ENCODE measurements at regions not wholly inside any gene's neighbourhood (a gene's known extent, or its start where the extent isn't known, plus 50 kb on each side); places are given as distances from the start of the nearest gene placed in this dataset.

DNA sequence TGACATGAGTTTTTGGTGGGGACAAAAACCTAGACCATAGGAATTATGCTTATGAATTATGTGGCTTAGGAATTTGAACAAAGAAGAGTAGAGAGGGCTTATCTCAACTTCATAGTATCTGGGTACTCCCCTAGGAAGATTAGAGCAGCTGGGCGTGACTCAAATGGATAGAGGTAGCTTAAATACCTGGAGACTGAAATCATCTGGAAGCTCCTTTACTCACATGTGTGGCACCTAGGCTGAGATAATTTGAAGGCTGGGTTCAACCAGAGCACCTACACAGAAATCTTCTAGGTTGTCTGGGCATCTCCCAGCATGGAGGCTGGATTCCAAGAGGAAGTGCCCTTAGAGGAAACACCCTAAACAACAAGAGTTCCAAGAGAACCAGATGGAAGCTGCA lies 393.9 kb downstream of the ADAMTS20 start:
- H3K23ac ChIP-seq (ENCODE audit: low read length) = no peak overlapping the region
- DNase-seq = peak; percentile 67 to 68
- H2AK5ac ChIP-seq (ENCODE audit: low read length) = no peak overlapping the region
- H3K4ac ChIP-seq (ENCODE audit: low read depth, low read length) = no peak overlapping the region
- H3K4me3 ChIP-seq (ENCODE audit: low read depth, low read length) = no peak overlapping the region
- no peak overlapping the region for H2AFZ ChIP-seq (ENCODE audit: insufficient read depth, low read length, poor library complexity)
- H2BK12ac ChIP-seq (ENCODE audit: low read length) = no peak overlapping the region
- H3K9me3 ChIP-seq (ENCODE audit: insufficient read depth, low read depth, low read length) = no peaks in the 10 kb centered on the region
- H2BK120ac ChIP-seq (ENCODE audit: insufficient read depth, low read length, poor library complexity) = no peak overlapping the region
- H2BK5ac ChIP-seq (ENCODE audit: low read depth, low read length, poor library complexity) = no peak overlapping the region
- no peaks in the 10 kb centered on the region for H3K36me3 ChIP-seq (ENCODE audit: control insufficient read depth in 1 of 2, insufficient read depth in 2 of 2, low read length in 2 of 2)
- H3K27ac ChIP-seq (ENCODE audit: low read depth, low read length) = no peak overlapping the region
- no peak overlapping the region for H3K9ac ChIP-seq (ENCODE audit: low read length)
- H3K4me2 ChIP-seq (ENCODE audit: low read length) = no peak overlapping the region
- H3K18ac ChIP-seq (ENCODE audit: low read length) = no peak overlapping the region
- no peaks in the 10 kb centered on the region for H3K4me1 ChIP-seq (ENCODE audit: control insufficient read depth in 1 of 2, insufficient read depth in 2 of 2, low read length in 2 of 2)
- no peaks in the 10 kb centered on the region for H3K79me1 ChIP-seq (ENCODE audit: low read length)
- H3K14ac ChIP-seq (ENCODE audit: low read length) = no peak overlapping the region
- WGBS (ENCODE audit: extremely low coverage, insufficient coverage, insufficient read length) = no CpG with 5 or more reads among the region's 1 CpG
- H4K12ac ChIP-seq (ENCODE audit: low read depth, low read length) = no peak overlapping the region
- no peak overlapping the region for H4K91ac ChIP-seq (ENCODE audit: low read depth, low read length)
- H3K79me2 ChIP-seq (ENCODE audit: control insufficient read depth, insufficient read depth, low read length, poor library complexity) = no peaks in the 10 kb centered on the region
- no peak overlapping the region for H4K8ac ChIP-seq (ENCODE audit: low read depth, low read length)
- no peaks in the 10 kb centered on the region for H3K27me3 ChIP-seq (ENCODE audit: insufficient read depth, low read length)

DNA sequence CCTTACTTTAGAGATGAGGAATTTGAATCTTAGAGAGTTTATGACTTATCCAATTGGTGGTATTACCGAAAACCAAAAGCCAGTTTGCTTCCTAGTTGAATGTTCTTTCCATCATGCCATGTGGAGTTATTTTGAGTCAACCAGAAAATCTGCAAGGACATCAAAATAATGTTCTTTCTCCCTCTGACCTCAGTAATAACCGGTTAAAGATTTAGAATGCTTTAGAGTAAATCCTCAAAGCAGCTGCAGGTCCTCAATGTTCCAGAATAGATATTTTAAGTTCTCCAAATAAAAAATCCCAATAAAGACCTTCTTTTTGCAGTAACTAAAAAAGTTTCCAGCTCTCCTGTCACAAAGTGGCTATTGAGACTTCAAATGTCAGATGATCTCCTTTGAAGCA lies 396.6 kb downstream of the ADAMTS20 start:
- WGBS (ENCODE audit: extremely low coverage, insufficient coverage, insufficient read length) = no CpG with 5 or more reads among the region's 2 CpGs
- no peak overlapping the region for H3K27ac ChIP-seq (ENCODE audit: low read depth, low read length)
- no peak overlapping the region for H3K9ac ChIP-seq (ENCODE audit: low read length)

GRCh38 chr12:43154498-43155045 lies 397.4 kb downstream of the ADAMTS20 start:
- no peak for DNase-seq
- Histone ChIP-seq H2AFZ (ENCODE audit: insufficient read depth, low read length, poor library complexity) (no peak overlapping the region), H4K12ac (ENCODE audit: low read depth, low read length) (no peak overlapping the region), H3K27me3 (ENCODE audit: insufficient read depth, low read length) (no peaks in the 10 kb centered on the region), H3K79me1 (ENCODE audit: low read length) (no peaks in the 10 kb centered on the region), H2BK12ac (ENCODE audit: low read length) (no peak overlapping the region), H3K4me2 (ENCODE audit: low read length) (no peak overlapping the region), H3K18ac (ENCODE audit: low read length) (no peak overlapping the region), H3K9me3 (ENCODE audit: insufficient read depth, low read depth, low read length) (no peaks in the 10 kb centered on the region), H2AK5ac (ENCODE audit: low read length) (no peak overlapping the region), H2BK5ac (ENCODE audit: low read depth, low read length, poor library complexity) (no peak overlapping the region), H4K8ac (ENCODE audit: low read depth, low read length) (no peak overlapping the region), H3K14ac (ENCODE audit: low read length) (no peak overlapping the region), H3K4me3 (ENCODE audit: low read depth, low read length) (no peak overlapping the region), H4K91ac (ENCODE audit: low read depth, low read length) (no peak overlapping the region), H3K27ac (ENCODE audit: low read depth, low read length) (no peak overlapping the region), H3K36me3 (ENCODE audit: control insufficient read depth in 1 of 2, insufficient read depth in 2 of 2, low read length in 2 of 2) (no peaks in the 10 kb centered on the region), H3K79me2 (ENCODE audit: control insufficient read depth, insufficient read depth, low read length, poor library complexity) (no peaks in the 10 kb centered on the region), H3K4me1 (ENCODE audit: control insufficient read depth in 1 of 2, insufficient read depth in 2 of 2, low read length in 2 of 2) (no peaks in the 10 kb centered on the region), H3K4ac (ENCODE audit: low read depth, low read length) (no peak overlapping the region), H3K9ac (ENCODE audit: low read length) (no peak overlapping the region), H2BK120ac (ENCODE audit: insufficient read depth, low read length, poor library complexity) (no peak overlapping the region), H3K23ac (ENCODE audit: low read length) (no peak overlapping the region)
- no CpG with 5 or more reads among the region's 5 CpGs for WGBS (ENCODE audit: extremely low coverage, insufficient coverage, insufficient read length)

More for the DNA sequence above, 396.6 kb downstream of the ADAMTS20 start:
- H4K91ac ChIP-seq (ENCODE audit: low read depth, low read length) = no peak overlapping the region
- no peak overlapping the region for H3K4me3 ChIP-seq (ENCODE audit: low read depth, low read length)
- no peak overlapping the region for H3K4ac ChIP-seq (ENCODE audit: low read depth, low read length)
- H3K23ac ChIP-seq (ENCODE audit: low read length) = no peak overlapping the region
- H3K4me1 ChIP-seq (ENCODE audit: control insufficient read depth in 1 of 2, insufficient read depth in 2 of 2, low read length in 2 of 2) = no peaks in the 10 kb centered on the region
- no peak overlapping the region for H3K18ac ChIP-seq (ENCODE audit: low read length)
- no peak for DNase-seq
- H3K4me2 ChIP-seq (ENCODE audit: low read length) = no peak overlapping the region
- no peaks in the 10 kb centered on the region for H3K79me1 ChIP-seq (ENCODE audit: low read length)
- H2AK5ac ChIP-seq (ENCODE audit: low read length) = no peak overlapping the region
- no peaks in the 10 kb centered on the region for H3K27me3 ChIP-seq (ENCODE audit: insufficient read depth, low read length)
- H3K36me3 ChIP-seq (ENCODE audit: control insufficient read depth in 1 of 2, insufficient read depth in 2 of 2, low read length in 2 of 2) = no peaks in the 10 kb centered on the region
- H4K12ac ChIP-seq (ENCODE audit: low read depth, low read length) = no peak overlapping the region
- no peak overlapping the region for H2AFZ ChIP-seq (ENCODE audit: insufficient read depth, low read length, poor library complexity)
- H3K79me2 ChIP-seq (ENCODE audit: control insufficient read depth, insufficient read depth, low read length, poor library complexity) = no peaks in the 10 kb centered on the region
- no peak overlapping the region for H2BK12ac ChIP-seq (ENCODE audit: low read length)
- H3K9me3 ChIP-seq (ENCODE audit: insufficient read depth, low read depth, low read length) = no peaks in the 10 kb centered on the region
- no peak overlapping the region for H2BK5ac ChIP-seq (ENCODE audit: low read depth, low read length, poor library complexity)
- H3K14ac ChIP-seq (ENCODE audit: low read length) = no peak overlapping the region
- no peak overlapping the region for H2BK120ac ChIP-seq (ENCODE audit: insufficient read depth, low read length, poor library complexity)
- H4K8ac ChIP-seq (ENCODE audit: low read depth, low read length) = no peak overlapping the region

- Histone ChIP-seq H4K91ac (ENCODE audit: low read depth, low read length) (no peak overlapping the region), H3K9ac (ENCODE audit: low read length) (no peak overlapping the region), H3K14ac (ENCODE audit: low read length) (no peak overlapping the region), H2BK5ac (ENCODE audit: low read depth, low read length, poor library complexity) (no peak overlapping the region), H3K4me3 (ENCODE audit: low read depth, low read length) (no peak overlapping the region), H3K18ac (ENCODE audit: low read length) (no peak overlapping the region), H3K79me1 (ENCODE audit: low read length) (no peaks in the 10 kb centered on the region), H2AK5ac (ENCODE audit: low read length) (no peak overlapping the region), H3K4me1 (ENCODE audit: control insufficient read depth in 1 of 2, insufficient read depth in 2 of 2, low read length in 2 of 2) (peaks cover 0 to 2% of the 10 kb centered on the region in 2 experiments), H3K79me2 (ENCODE audit: control insufficient read depth, insufficient read depth, low read length, poor library complexity) (no peaks in the 10 kb centered on the region), H3K4me2 (ENCODE audit: low read length) (no peak overlapping the region), H3K23ac (ENCODE audit: low read length) (no peak overlapping the region), H3K27ac (ENCODE audit: low read depth, low read length) (no peak overlapping the region), H2BK120ac (ENCODE audit: insufficient read depth, low read length, poor library complexity) (no peak overlapping the region), H3K4ac (ENCODE audit: low read depth, low read length) (no peak overlapping the region), H4K8ac (ENCODE audit: low read depth, low read length) (no peak overlapping the region), H4K12ac (ENCODE audit: low read depth, low read length) (no peak overlapping the region), H2AFZ (ENCODE audit: insufficient read depth, low read length, poor library complexity) (no peak overlapping the region), H2BK12ac (ENCODE audit: low read length) (no peak overlapping the region), H3K9me3 (ENCODE audit: insufficient read depth, low read depth, low read length) (no peaks in the 10 kb centered on the region), H3K36me3 (ENCODE audit: control insufficient read depth in 1 of 2, insufficient read depth in 2 of 2, low read length in 2 of 2) (no peaks in the 10 kb centered on the region), H3K27me3 (ENCODE audit: insufficient read depth, low read length) (no peaks in the 10 kb centered on the region)
- DNase-seq = no peak
- no CpG with 5 or more reads among the region's 4 CpGs for WGBS (ENCODE audit: extremely low coverage, insufficient coverage, insufficient read length)
These were observed 400.5 kb downstream of the ADAMTS20 start for GRCh38 chr12:43151441-43151981.

All from trophoblast cell (in vitro differentiated cells and primary cell).